22Rv1 (cell line): ENCODE measurements at regions not wholly inside any gene's neighbourhood (a gene's known extent, or its start where the extent isn't known, plus 50 kb on each side); places are given as distances from the start of the nearest gene placed in this dataset.

Source experiments
- H3K27ac ChIP-seq: fragments of 450-650 bp; 2 replicates; pipeline ENCODE4 v1.5.1; 2017
- ZFX ChIP-seq: fragments of 450-650 bp; IDR thresholded peaks from 2 replicates; pipeline ENCODE4 v1.6.1; 2017; ENCODE audit warnings: antibody characterized with exemption, borderline replicate concordance
- TF ChIP-seq, protein P1 (sequence below): fragments of 450-650 bp; IDR thresholded peaks from 2 replicates; pipeline ENCODE4 v1.5.1; 2017; ENCODE audit warnings: mild to moderate bottlenecking

DNA sequence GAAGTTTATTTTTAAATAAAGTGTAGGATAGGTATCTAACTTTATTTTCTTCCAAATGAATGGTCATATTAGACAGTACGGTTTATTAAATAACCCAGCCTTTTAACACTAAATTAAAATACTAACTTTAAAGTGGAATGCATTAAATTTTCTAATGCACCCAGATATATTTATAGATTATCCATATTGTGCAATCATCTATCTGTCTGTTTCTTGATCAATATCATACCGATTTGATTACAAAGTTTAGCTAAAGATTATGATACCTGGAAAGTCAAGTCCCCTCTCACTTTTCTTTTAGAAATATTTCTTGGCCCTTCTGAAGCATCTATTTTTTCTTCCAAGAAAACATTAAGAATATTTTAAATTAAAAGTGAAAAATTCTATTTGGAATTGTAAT is 124.3 kb upstream of the PDE5A start:
- TF ChIP-seq, protein P1, sequence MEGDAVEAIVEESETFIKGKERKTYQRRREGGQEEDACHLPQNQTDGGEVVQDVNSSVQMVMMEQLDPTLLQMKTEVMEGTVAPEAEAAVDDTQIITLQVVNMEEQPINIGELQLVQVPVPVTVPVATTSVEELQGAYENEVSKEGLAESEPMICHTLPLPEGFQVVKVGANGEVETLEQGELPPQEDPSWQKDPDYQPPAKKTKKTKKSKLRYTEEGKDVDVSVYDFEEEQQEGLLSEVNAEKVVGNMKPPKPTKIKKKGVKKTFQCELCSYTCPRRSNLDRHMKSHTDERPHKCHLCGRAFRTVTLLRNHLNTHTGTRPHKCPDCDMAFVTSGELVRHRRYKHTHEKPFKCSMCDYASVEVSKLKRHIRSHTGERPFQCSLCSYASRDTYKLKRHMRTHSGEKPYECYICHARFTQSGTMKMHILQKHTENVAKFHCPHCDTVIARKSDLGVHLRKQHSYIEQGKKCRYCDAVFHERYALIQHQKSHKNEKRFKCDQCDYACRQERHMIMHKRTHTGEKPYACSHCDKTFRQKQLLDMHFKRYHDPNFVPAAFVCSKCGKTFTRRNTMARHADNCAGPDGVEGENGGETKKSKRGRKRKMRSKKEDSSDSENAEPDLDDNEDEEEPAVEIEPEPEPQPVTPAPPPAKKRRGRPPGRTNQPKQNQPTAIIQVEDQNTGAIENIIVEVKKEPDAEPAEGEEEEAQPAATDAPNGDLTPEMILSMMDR: no peak
- TF ChIP-seq ZFX: no peak
- H3K27ac ChIP-seq: no peak overlapping the region

DNA sequence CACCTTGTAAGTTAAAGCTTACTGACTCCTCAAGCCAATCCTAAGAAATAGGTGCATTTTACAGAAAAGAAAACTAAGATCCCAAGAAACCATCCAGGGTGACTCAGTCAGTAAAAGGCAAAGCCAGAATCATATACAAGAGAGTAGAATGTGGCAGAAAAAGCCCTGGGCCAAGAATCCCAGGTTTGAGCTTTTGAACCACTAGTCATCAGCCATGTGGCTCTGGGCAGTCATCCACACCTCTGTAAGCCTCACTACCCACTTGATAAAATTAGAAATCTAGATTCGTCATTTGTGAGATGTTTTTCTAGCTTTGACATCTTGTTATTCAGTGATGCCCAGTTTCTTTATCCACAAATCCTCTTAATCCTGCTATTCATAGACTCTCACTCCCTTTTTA is 122.2 kb upstream of the PDE5A start:
- TF ChIP-seq, protein P1: no peak
- TF ChIP-seq ZFX: no peak
- H3K27ac ChIP-seq: no peak overlapping the region

DNA sequence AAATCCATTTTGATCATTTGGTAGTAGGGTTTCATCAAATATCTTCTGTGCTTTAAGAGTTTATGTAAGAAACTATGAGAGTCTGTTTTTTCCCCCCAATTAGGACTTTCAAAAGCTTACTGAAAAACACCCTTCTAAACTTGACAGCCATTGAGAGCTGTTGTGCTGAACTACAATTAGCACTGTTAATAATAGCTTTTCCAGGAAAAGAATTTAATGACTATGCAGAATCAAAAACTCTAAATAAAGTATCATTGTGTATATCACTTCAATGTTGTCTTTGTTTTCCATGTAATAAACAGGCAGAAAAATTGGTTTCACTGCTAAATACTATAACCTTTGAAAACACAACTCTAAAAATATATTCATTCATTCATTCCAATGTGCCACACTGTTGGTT is 121.4 kb upstream of the PDE5A start:
- TF ChIP-seq ZFX: no peak
- TF ChIP-seq, protein P1: no peak
- no peak overlapping the region for H3K27ac ChIP-seq

DNA sequence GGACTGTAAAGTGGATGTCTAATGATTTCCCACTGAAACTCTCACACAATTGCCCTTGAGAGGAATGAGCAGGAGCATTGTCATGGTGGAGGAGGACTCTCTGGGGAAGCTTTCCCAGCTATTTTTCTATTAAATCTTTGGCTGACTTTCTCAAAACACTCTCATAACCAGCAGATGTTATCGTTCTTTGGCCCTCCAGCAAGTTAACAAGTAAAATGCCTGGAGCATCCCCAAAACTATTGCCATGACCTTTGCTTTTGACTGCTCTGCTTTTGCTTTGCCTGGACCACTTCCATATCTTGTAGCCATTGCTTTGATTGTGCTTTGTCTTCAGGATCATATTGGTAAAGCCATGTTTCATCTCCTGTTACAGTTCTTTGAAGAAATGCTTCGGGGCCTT is 120.2 kb upstream of the PDE5A start:
- no peak overlapping the region for H3K27ac ChIP-seq
- TF ChIP-seq ZFX: no peak
- TF ChIP-seq, protein P1: no peak

DNA sequence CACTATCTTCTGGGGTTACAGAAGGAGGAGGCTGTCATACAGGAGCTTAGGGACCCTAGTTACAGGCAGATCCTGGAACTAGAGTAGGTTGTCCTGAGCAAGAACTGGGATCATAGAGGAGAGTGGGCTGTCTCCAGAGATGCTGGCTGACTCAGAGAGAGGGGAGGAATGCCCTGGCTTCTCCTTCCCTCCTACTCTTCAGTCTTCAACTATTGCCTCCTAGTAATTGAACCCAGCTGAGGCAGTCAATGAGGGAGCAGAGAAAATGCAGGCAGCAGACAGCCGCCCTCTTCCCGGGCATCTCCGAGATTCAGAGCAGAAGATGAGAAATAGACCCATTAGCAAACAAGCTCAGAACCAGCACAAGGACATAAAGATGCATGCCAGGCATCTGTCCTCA is 118.3 kb upstream of the PDE5A start:
- no peak for TF ChIP-seq ZFX
- TF ChIP-seq, protein P1: no peak
- H3K27ac ChIP-seq: no peak overlapping the region

DNA sequence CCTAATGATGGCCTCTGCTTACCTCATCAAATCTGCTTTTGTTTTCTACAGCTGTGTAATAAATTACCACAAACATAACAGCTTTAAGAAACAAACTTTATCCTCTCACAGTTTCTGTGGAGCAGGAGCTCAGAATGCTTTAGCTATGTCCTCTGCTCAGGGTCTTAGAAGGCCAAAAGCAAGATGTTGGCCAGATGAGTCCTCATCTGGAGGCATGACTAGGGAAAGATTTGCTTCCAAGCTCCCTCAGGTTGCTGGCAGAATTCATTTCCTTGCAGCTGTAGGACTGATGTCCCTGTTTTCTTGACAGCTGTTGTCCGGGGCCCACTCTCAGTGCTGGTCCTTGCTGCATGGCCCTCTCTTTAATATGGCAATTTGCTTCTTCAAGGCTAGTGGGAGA is 116.7 kb upstream of the PDE5A start:
- TF ChIP-seq, protein P1: no peak
- H3K27ac ChIP-seq: no peak overlapping the region

DNA sequence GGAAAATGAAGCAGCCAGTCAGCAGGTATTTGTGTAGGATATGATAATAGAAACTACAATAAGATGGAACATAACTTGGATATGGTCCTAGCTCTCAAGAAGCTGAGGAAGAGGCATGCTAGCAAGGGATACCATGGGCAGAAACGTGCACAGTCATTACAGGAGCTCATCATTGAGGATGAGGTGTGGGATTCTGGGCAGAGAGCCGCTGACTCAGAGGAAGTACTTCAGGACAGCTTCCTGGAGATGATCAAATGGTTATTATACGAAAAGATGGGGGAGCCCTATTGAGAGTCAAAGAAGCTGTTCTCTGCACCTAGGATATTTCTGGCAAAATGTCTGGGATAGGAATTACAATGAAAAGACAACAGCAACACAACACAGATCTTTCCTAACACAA is 116.0 kb upstream of the PDE5A start:
- no peak overlapping the region for H3K27ac ChIP-seq
- no peak for TF ChIP-seq ZFX
- TF ChIP-seq, protein P1: no peak

DNA sequence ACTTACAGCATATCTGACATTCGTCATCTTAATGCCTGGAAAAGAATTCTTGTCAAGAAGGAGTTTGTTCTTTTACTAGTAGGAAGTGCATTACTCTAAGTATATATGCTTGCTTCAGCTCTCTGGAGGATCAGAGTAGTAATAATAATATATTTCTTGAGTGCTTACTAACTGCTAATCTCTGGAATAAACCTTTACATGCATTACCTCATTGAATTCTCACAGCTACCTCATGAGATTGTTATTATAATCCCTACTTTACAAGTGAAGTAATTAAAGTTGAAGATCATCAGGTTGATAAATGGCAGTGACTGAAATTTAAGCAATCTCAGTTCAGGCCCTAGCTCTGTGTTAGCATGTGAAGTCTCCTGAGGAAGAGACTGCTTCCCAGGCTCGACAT is 115.0 kb upstream of the PDE5A start:
- no peak for TF ChIP-seq ZFX
- no peak overlapping the region for H3K27ac ChIP-seq
